Vagina (tissue), 2 donors: ENCODE measurements at regions not wholly inside any gene's neighbourhood (a gene's known extent, or its start where the extent isn't known, plus 50 kb on each side); places are given as distances from the start of the nearest gene placed in this dataset.

Source experiments
- DNase-seq, 2 donors: peaks; one replicate each; pipeline ENCODE4 v3.0.0-alpha.2; 2017; ENCODE audit errors: extremely low spot score in 2 of 2
- H3K27ac ChIP-seq: fragments of 200-600 bp; sonication (generic); one replicate; pipeline ENCODE4 v1.5.1; 2019
- H3K27me3 ChIP-seq: fragments of 200-600 bp; sonication (generic); one replicate; pipeline ENCODE4 v1.5.1; 2019
- H3K36me3 ChIP-seq, 2 donors: fragments of 200-600 bp; sonication (generic); one replicate each; pipeline ENCODE4 v1.5.1; 2017 to 2019
- H3K4me1 ChIP-seq: fragments of 200-600 bp; sonication (generic); one replicate; pipeline ENCODE4 v1.5.1; 2019
- H3K4me3 ChIP-seq, 2 donors: fragments of 200-600 bp; sonication (generic); 1 replicate in 1 of 2; 2 replicates in 1 of 2; pipeline ENCODE4 v1.5.1; 2016 to 2019
- H3K9me3 ChIP-seq: fragments of 200-600 bp; sonication (generic); one replicate; pipeline ENCODE4 v1.5.1; 2019
- CTCF ChIP-seq, 3 experiments: fragments of 450-650 bp in 2 of 3; fragments of 200-600 bp in 1 of 3; sonication (generic) in 1 of 3; IDR thresholded peaks; one replicate each; pipeline ENCODE4 v1.5.1; 2017 to 2019; ENCODE audit warnings: antibody characterized with exemption in 3 of 3, mild to moderate bottlenecking in 2 of 3, moderate library complexity in 2 of 3
- POLR2A ChIP-seq, 2 donors: fragments of 450-650 bp; IDR thresholded peaks; one replicate each; pipeline ENCODE4 v1.6.1; 2017; ENCODE audit warnings: antibody characterized with exemption in 2 of 2, mild to moderate bottlenecking in 2 of 2, moderate library complexity in 2 of 2
- POLR2AphosphoS5 ChIP-seq, 2 donors: sonication (generic); formaldehyde crosslinking; IDR thresholded peaks; one replicate each; pipeline ENCODE4 v1.9.0; 2017; ENCODE audit warnings: antibody characterized with exemption in 2 of 2, mild to moderate bottlenecking in 2 of 2, low read depth in 1 of 2; ENCODE audit not compliant: insufficient read depth in 1 of 2
- intact Hi-C: fragments of 100-400 bp; cut with DNase I; formaldehyde crosslinking; loops from one replicate; pipeline ENCODE4 v1.15.1; 2023

- no peak for DNase-seq
- Histone ChIP-seq H3K27ac (no peak overlapping the region), H3K27me3 (no peaks in the 10 kb centered on the region), H3K36me3 (no peaks in the 10 kb centered on the region), H3K4me3 (no peak overlapping the region), H3K4me1 (no peaks in the 10 kb centered on the region), H3K9me3 (no peaks in the 10 kb centered on the region)
- intact Hi-C loops = no loop called here
- TF ChIP-seq POLR2AphosphoS5 (IDR thresholded peaks at IDR 0.05; ENCODE audit: insufficient read depth in 1 of 2, low read depth in 1 of 2) (no peak), CTCF (IDR thresholded peaks at IDR 0.05) (peak; percentile 75 to 86 (median 85))
Measured at GRCh38 chr18:67217551-67218166, 298.9 kb downstream of the DSEL start.

GRCh38 chr18:67216846-67217245, 299.7 kb downstream of the DSEL start:
- no peaks in the 10 kb centered on the region for H3K9me3 ChIP-seq
- no peaks in the 10 kb centered on the region for H3K4me1 ChIP-seq
- intact Hi-C loops = no loop called here
- no peaks in the 10 kb centered on the region for H3K36me3 ChIP-seq
- H3K27me3 ChIP-seq = no peaks in the 10 kb centered on the region
- no peak for TF ChIP-seq POLR2A (IDR thresholded peaks at IDR 0.05)
- no peak for TF ChIP-seq CTCF (IDR thresholded peaks at IDR 0.05)
- TF ChIP-seq POLR2AphosphoS5 (IDR thresholded peaks at IDR 0.05; ENCODE audit: insufficient read depth in 1 of 2, low read depth in 1 of 2) = no peak
- H3K27ac ChIP-seq = no peak overlapping the region
- DNase-seq = no peak
- H3K4me3 ChIP-seq = no peak overlapping the region

GRCh38 chr18:67215686-67216085, 300.8 kb downstream of the DSEL start:
- no peak overlapping the region for H3K4me3 ChIP-seq
- DNase-seq = no peak
- intact Hi-C loops = no loop called here
- no peaks in the 10 kb centered on the region for H3K9me3 ChIP-seq
- no peaks in the 10 kb centered on the region for H3K27me3 ChIP-seq
- no peak for TF ChIP-seq POLR2AphosphoS5 (IDR thresholded peaks at IDR 0.05; ENCODE audit: insufficient read depth in 1 of 2, low read depth in 1 of 2)
- no peak for TF ChIP-seq POLR2A (IDR thresholded peaks at IDR 0.05)
- no peak for TF ChIP-seq CTCF (IDR thresholded peaks at IDR 0.05)
- H3K27ac ChIP-seq = no peak overlapping the region
- H3K4me1 ChIP-seq = no peaks in the 10 kb centered on the region
- H3K36me3 ChIP-seq = no peaks in the 10 kb centered on the region

GRCh38 chr18:67211646-67212045, 304.9 kb downstream of the DSEL start:
- Histone ChIP-seq H3K36me3 (no peaks in the 10 kb centered on the region), H3K27me3 (no peaks in the 10 kb centered on the region), H3K4me3 (no peak overlapping the region), H3K4me1 (no peaks in the 10 kb centered on the region), H3K27ac (no peak overlapping the region), H3K9me3 (no peaks in the 10 kb centered on the region)
- intact Hi-C loops = no loop called here
- TF ChIP-seq POLR2A (IDR thresholded peaks at IDR 0.05) (no peak), CTCF (IDR thresholded peaks at IDR 0.05) (no peak), POLR2AphosphoS5 (IDR thresholded peaks at IDR 0.05; ENCODE audit: insufficient read depth in 1 of 2, low read depth in 1 of 2) (no peak)
- no peak for DNase-seq

- Histone ChIP-seq H3K4me1 (no peaks in the 10 kb centered on the region), H3K9me3 (no peaks in the 10 kb centered on the region), H3K36me3 (no peaks in the 10 kb centered on the region), H3K4me3 (no peak overlapping the region), H3K27ac (no peak overlapping the region), H3K27me3 (no peaks in the 10 kb centered on the region)
- intact Hi-C loops = no loop called here
- TF ChIP-seq CTCF (IDR thresholded peaks at IDR 0.05) (no peak), POLR2AphosphoS5 (IDR thresholded peaks at IDR 0.05; ENCODE audit: insufficient read depth in 1 of 2, low read depth in 1 of 2) (no peak), POLR2A (IDR thresholded peaks at IDR 0.05) (no peak)
- DNase-seq = no peak
Measured at GRCh38 chr18:67200665-67201064, 315.9 kb downstream of the DSEL start.
